Ovary (tissue), 3 donors: ENCODE measurements at regions not wholly inside any gene's neighbourhood (a gene's known extent, or its start where the extent isn't known, plus 50 kb on each side); places are given as distances from the start of the nearest gene placed in this dataset.

ENCODE experiments used
- EP300 ChIP-seq: sonication (generic); formaldehyde crosslinking; IDR thresholded peaks from one replicate; pipeline ENCODE4 v1.6.1; 2017; ENCODE audit warnings: antibody characterized with exemption
- POLR2A ChIP-seq: fragments of 450-650 bp; IDR thresholded peaks from one replicate; pipeline ENCODE4 v1.6.1; 2017; ENCODE audit warnings: antibody characterized with exemption, mild to moderate bottlenecking, moderate library complexity
- TF ChIP-seq, protein P1 (sequence below), 3 donors: fragments of 450-650 bp in 2 of 3; fragments of 200-600 bp in 1 of 3; IDR thresholded peaks; one replicate each; pipeline versions ENCODE4 v1.5.1 to v1.8.0; 2016 to 2022; ENCODE audit warnings: antibody characterized with exemption in 3 of 3, mild to moderate bottlenecking in 1 of 3
- donor health status: DM: no; HTN: no; CAD: no.

DNA sequence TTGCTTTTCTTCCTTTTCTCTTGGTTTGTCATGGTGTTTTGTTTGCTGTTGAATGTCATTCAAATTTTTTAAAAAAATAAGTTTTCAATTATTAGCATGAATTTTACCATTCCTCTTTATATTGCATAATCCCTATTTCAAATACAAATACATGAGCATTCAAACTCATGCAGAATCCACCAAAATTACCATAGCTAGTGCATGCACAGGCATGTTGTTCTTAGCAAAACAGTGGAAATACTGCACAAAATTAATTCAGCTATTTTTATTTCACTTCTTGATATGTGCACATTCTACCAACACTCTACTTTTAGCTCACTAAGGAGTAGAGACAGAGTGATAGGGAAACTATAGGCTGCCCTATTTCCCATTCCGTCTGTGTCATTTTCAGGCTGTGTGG, 670.1 kb upstream of the LRRN3 start:
- TF ChIP-seq, protein P1, sequence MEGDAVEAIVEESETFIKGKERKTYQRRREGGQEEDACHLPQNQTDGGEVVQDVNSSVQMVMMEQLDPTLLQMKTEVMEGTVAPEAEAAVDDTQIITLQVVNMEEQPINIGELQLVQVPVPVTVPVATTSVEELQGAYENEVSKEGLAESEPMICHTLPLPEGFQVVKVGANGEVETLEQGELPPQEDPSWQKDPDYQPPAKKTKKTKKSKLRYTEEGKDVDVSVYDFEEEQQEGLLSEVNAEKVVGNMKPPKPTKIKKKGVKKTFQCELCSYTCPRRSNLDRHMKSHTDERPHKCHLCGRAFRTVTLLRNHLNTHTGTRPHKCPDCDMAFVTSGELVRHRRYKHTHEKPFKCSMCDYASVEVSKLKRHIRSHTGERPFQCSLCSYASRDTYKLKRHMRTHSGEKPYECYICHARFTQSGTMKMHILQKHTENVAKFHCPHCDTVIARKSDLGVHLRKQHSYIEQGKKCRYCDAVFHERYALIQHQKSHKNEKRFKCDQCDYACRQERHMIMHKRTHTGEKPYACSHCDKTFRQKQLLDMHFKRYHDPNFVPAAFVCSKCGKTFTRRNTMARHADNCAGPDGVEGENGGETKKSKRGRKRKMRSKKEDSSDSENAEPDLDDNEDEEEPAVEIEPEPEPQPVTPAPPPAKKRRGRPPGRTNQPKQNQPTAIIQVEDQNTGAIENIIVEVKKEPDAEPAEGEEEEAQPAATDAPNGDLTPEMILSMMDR (IDR thresholded peaks at IDR 0.05): no peak
- TF ChIP-seq EP300 (no peak), POLR2A (no peak)
